ENCODE measurements at regions not wholly inside any gene's neighbourhood (a gene's known extent, or its start where the extent isn't known, plus 50 kb on each side); places are given as distances from the start of the nearest gene placed in this dataset.

- no peak overlapping the region for H3K9ac ChIP-seq (ENCODE audit: low read length in 3 of 3)
- H3K4me3 ChIP-seq (ENCODE audit: low read length in 3 of 3) = no peak overlapping the region
- H3K27ac ChIP-seq (ENCODE audit: low read depth in 2 of 2, low read length in 2 of 2) = no peak overlapping the region
- no peaks in the 10 kb centered on the region for H3K9me3 ChIP-seq (ENCODE audit: control insufficient read depth in 2 of 3, insufficient read depth in 1 of 3, low read length in 3 of 3)
- H3K36me3 ChIP-seq (ENCODE audit: control insufficient read depth in 2 of 3, insufficient read depth in 3 of 3, low read length in 3 of 3) = no peaks in the 10 kb centered on the region
- DNase-seq = no peak
- no peaks in the 10 kb centered on the region for H3K4me1 ChIP-seq (ENCODE audit: control insufficient read depth in 2 of 3, insufficient read depth in 2 of 3, low read depth in 1 of 3, low read length in 3 of 3)
- no peak for FAIRE-seq
- H3K27me3 ChIP-seq (ENCODE audit: control insufficient read depth, insufficient read depth, low read length) = no peaks in the 10 kb centered on the region
- no peak for TF ChIP-seq CTCF (IDR thresholded peaks at IDR 0.05; ENCODE audit: borderline replicate concordance, extremely low read depth, insufficient read depth)
- intact Hi-C loops (cut with DNase I) = no loop called here
Observed at GRCh38 chr12:74431801-74432200, 105.8 kb upstream of the ATXN7L3B start.

- DNase-seq (no peak), FAIRE-seq (no peak)
- no peak overlapping the region for H3K9ac ChIP-seq (ENCODE audit: low read length in 3 of 3)
- no peaks in the 10 kb centered on the region for H3K36me3 ChIP-seq (ENCODE audit: control insufficient read depth in 2 of 3, insufficient read depth in 3 of 3, low read length in 3 of 3)
- H3K27ac ChIP-seq (ENCODE audit: low read depth in 2 of 2, low read length in 2 of 2) = no peak overlapping the region
- intact Hi-C loops (cut with DNase I) = no loop called here
- H3K4me1 ChIP-seq (ENCODE audit: control insufficient read depth in 2 of 3, insufficient read depth in 2 of 3, low read depth in 1 of 3, low read length in 3 of 3) = no peaks in the 10 kb centered on the region
- no peak overlapping the region for H3K4me3 ChIP-seq (ENCODE audit: low read length in 3 of 3)
- H3K27me3 ChIP-seq (ENCODE audit: control insufficient read depth, insufficient read depth, low read length) = no peaks in the 10 kb centered on the region
- no peaks in the 10 kb centered on the region for H3K9me3 ChIP-seq (ENCODE audit: control insufficient read depth in 2 of 3, insufficient read depth in 1 of 3, low read length in 3 of 3)
- TF ChIP-seq CTCF (IDR thresholded peaks at IDR 0.05; ENCODE audit: borderline replicate concordance, extremely low read depth, insufficient read depth) = no peak
Observed at GRCh38 chr12:74440469-74440868, 97.2 kb upstream of the ATXN7L3B start.

- H3K9ac ChIP-seq (ENCODE audit: low read length in 3 of 3) = no peak overlapping the region
- H3K4me3 ChIP-seq (ENCODE audit: low read length in 3 of 3) = no peak overlapping the region
- DNase-seq (no peak), FAIRE-seq (no peak)
- H3K36me3 ChIP-seq (ENCODE audit: control insufficient read depth in 2 of 3, insufficient read depth in 3 of 3, low read length in 3 of 3) = no peaks in the 10 kb centered on the region
- no peaks in the 10 kb centered on the region for H3K4me1 ChIP-seq (ENCODE audit: control insufficient read depth in 2 of 3, insufficient read depth in 2 of 3, low read depth in 1 of 3, low read length in 3 of 3)
- no peak overlapping the region for H3K27ac ChIP-seq (ENCODE audit: low read depth in 2 of 2, low read length in 2 of 2)
- TF ChIP-seq CTCF (IDR thresholded peaks at IDR 0.05; ENCODE audit: borderline replicate concordance, extremely low read depth, insufficient read depth) = no peak
- H3K9me3 ChIP-seq (ENCODE audit: control insufficient read depth in 2 of 3, insufficient read depth in 1 of 3, low read length in 3 of 3) = no peaks in the 10 kb centered on the region
- intact Hi-C loops (cut with DNase I) = no loop called here
- no peaks in the 10 kb centered on the region for H3K27me3 ChIP-seq (ENCODE audit: control insufficient read depth, insufficient read depth, low read length)
Observed at GRCh38 chr12:74441872-74442271, 95.8 kb upstream of the ATXN7L3B start.

- no peaks in the 10 kb centered on the region for H3K36me3 ChIP-seq (ENCODE audit: control insufficient read depth in 2 of 3, insufficient read depth in 3 of 3, low read length in 3 of 3)
- H3K9me3 ChIP-seq (ENCODE audit: control insufficient read depth in 2 of 3, insufficient read depth in 1 of 3, low read length in 3 of 3) = no peaks in the 10 kb centered on the region
- no peak overlapping the region for H3K27ac ChIP-seq (ENCODE audit: low read depth in 2 of 2, low read length in 2 of 2)
- TF ChIP-seq CTCF (IDR thresholded peaks at IDR 0.05; ENCODE audit: borderline replicate concordance, extremely low read depth, insufficient read depth) = no peak
- H3K9ac ChIP-seq (ENCODE audit: low read length in 3 of 3) = no peak overlapping the region
- FAIRE-seq = no peak
- no peaks in the 10 kb centered on the region for H3K27me3 ChIP-seq (ENCODE audit: control insufficient read depth, insufficient read depth, low read length)
- H3K4me1 ChIP-seq (ENCODE audit: control insufficient read depth in 2 of 3, insufficient read depth in 2 of 3, low read depth in 1 of 3, low read length in 3 of 3) = no peaks in the 10 kb centered on the region
- H3K4me3 ChIP-seq (ENCODE audit: low read length in 3 of 3) = no peak overlapping the region
- no peak for DNase-seq
- intact Hi-C loops (cut with DNase I) = no loop called here
Observed at GRCh38 chr12:74446466-74446865, 91.2 kb upstream of the ATXN7L3B start.

Measured in kidney (tissue), 13 donors.